Right atrium auricular region (tissue), 2 donors: ENCODE measurements at regions not wholly inside any gene's neighbourhood (a gene's known extent, or its start where the extent isn't known, plus 50 kb on each side); places are given as distances from the start of the nearest gene placed in this dataset.

Experiments used
- DNase-seq: peaks from one replicate; pipeline ENCODE4 v3.0.0-alpha.2; 2019; ENCODE audit warnings: low spot score
- H3K27ac ChIP-seq, 2 donors: fragments of 200-600 bp; sonication (generic); 1 replicate in 1 of 2; 2 replicates in 1 of 2; pipeline ENCODE4 v1.5.1; 2016 to 2019
- H3K27me3 ChIP-seq, 2 donors: fragments of 200-600 bp; sonication (generic); one replicate each; pipeline versions ENCODE4 v1.5.1 to v1.6.0; 2017 to 2019
- H3K36me3 ChIP-seq: fragments of 200-600 bp; sonication (generic); one replicate; pipeline ENCODE4 v1.5.1; 2016
- H3K4me1 ChIP-seq, 2 donors: fragments of 200-600 bp; sonication (generic); one replicate each; pipeline versions ENCODE4 v1.5.1 to v1.6.0; 2017 to 2019
- H3K4me3 ChIP-seq, 2 donors: fragments of 200-600 bp; sonication (generic); 1 replicate in 1 of 2; 2 replicates in 1 of 2; pipeline ENCODE4 v1.5.1; 2017 to 2019; ENCODE audit warnings: mild to moderate bottlenecking in 1 of 2, moderate library complexity in 1 of 2
- H3K9me3 ChIP-seq, 2 donors: fragments of 200-600 bp; sonication (generic); one replicate each; pipeline ENCODE4 v1.5.1; 2019
- TF ChIP-seq, protein P1 (sequence below), 2 donors: fragments of 200-600 bp; sonication (generic); IDR thresholded peaks; one replicate each; pipeline ENCODE4 v1.5.1; 2019; ENCODE audit warnings: antibody characterized with exemption in 2 of 2

DNA sequence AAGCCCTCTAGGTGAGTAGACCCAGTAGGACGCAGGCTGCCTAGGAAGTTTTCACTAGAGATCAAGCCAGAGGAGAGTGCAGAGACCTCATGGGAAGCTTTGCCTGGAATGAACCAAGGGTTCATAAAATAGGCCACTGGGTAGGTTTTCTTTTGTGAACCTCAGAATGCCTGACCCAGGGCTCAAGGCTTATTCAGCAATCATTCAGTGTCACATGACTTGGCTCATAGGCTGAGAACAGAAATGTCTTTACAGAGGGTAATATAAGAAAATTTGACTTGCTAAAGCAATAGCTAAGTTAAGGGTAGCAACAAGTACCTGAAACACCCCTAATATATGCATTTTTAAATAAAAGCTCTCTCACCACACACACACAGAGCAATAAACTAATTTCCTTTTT lies 132.6 kb downstream of the RAB38 start:
- no peaks in the 10 kb centered on the region for H3K36me3 ChIP-seq
- H3K27ac ChIP-seq = no peak overlapping the region
- no peaks in the 10 kb centered on the region for H3K9me3 ChIP-seq
- no peaks in the 10 kb centered on the region for H3K27me3 ChIP-seq
- H3K4me3 ChIP-seq = no peak overlapping the region
- DNase-seq = no peak
- TF ChIP-seq, protein P1, sequence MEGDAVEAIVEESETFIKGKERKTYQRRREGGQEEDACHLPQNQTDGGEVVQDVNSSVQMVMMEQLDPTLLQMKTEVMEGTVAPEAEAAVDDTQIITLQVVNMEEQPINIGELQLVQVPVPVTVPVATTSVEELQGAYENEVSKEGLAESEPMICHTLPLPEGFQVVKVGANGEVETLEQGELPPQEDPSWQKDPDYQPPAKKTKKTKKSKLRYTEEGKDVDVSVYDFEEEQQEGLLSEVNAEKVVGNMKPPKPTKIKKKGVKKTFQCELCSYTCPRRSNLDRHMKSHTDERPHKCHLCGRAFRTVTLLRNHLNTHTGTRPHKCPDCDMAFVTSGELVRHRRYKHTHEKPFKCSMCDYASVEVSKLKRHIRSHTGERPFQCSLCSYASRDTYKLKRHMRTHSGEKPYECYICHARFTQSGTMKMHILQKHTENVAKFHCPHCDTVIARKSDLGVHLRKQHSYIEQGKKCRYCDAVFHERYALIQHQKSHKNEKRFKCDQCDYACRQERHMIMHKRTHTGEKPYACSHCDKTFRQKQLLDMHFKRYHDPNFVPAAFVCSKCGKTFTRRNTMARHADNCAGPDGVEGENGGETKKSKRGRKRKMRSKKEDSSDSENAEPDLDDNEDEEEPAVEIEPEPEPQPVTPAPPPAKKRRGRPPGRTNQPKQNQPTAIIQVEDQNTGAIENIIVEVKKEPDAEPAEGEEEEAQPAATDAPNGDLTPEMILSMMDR (IDR thresholded peaks at IDR 0.05) = no peak
- no peaks in the 10 kb centered on the region for H3K4me1 ChIP-seq

DNA sequence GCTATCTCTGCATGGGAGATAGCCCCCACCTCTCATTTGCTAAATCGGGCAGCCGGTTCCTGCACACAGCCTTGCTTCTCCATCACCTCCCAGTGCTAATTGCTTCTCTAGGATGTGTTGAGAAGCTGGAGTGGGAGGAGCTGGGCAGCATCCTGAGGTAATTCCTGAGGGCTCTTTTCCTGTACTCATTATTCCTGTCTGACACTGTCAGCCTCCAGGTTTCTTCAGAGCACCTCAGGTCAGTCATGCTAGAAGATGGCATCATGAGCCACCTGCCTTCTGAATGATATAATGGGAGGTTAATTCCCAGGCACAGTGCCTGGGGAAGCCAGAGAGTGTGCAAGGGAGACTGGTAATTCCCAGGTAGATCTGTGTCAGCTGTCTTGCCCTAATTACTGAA lies 133.0 kb downstream of the RAB38 start:
- Histone ChIP-seq H3K27ac (no peak overlapping the region), H3K9me3 (no peaks in the 10 kb centered on the region), H3K4me3 (no peak overlapping the region), H3K36me3 (no peaks in the 10 kb centered on the region), H3K4me1 (no peaks in the 10 kb centered on the region), H3K27me3 (no peaks in the 10 kb centered on the region)
- no peak for DNase-seq
- TF ChIP-seq, protein P1 (IDR thresholded peaks at IDR 0.05) = no peak

DNA sequence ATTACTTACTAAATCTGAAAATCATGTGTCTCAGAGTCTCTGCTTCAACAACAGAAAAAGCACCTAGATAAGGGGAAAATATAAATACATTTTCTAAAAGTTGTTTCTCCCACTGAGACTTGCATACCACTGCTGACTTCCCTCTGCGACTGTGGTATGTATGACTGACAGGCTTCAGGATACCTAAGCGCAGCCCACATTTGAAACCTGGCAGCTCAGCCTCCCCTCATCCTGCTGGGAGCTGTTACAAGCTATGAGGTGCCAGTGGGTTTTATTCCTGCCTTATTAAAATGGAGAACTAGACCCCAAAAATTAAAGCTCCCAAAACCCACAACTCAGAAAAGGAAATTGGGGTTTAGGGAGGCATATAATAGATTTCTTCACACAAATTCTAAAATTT lies 133.6 kb downstream of the RAB38 start:
- no peak for DNase-seq
- TF ChIP-seq, protein P1 (IDR thresholded peaks at IDR 0.05) = no peak
- H3K4me1 ChIP-seq = no peaks in the 10 kb centered on the region
- no peak overlapping the region for H3K4me3 ChIP-seq
- H3K27me3 ChIP-seq = no peaks in the 10 kb centered on the region
- no peak overlapping the region for H3K27ac ChIP-seq
- H3K9me3 ChIP-seq = no peaks in the 10 kb centered on the region
- no peaks in the 10 kb centered on the region for H3K36me3 ChIP-seq

DNA sequence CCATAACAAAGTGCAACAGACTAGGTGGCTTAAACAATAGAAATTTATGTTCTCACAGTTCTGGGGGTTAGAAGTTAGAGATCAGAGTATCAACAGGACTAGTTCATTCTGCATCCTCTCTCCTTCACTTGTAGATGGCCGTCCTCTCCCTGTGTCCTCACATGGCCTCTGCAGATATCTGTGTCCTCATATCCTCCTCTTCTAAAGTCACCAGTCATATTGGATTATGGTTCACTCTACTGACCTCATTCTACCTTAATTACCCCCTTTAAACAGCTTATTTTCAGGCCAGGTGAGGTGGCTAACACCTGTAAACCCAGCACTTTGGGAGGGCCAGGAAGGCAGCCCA lies 135.1 kb downstream of the RAB38 start:
- no peaks in the 10 kb centered on the region for H3K4me1 ChIP-seq
- no peak overlapping the region for H3K27ac ChIP-seq
- no peaks in the 10 kb centered on the region for H3K36me3 ChIP-seq
- TF ChIP-seq, protein P1 (IDR thresholded peaks at IDR 0.05) = no peak
- no peak overlapping the region for H3K4me3 ChIP-seq
- DNase-seq = no peak
- H3K27me3 ChIP-seq = no peaks in the 10 kb centered on the region
- no peaks in the 10 kb centered on the region for H3K9me3 ChIP-seq

DNA sequence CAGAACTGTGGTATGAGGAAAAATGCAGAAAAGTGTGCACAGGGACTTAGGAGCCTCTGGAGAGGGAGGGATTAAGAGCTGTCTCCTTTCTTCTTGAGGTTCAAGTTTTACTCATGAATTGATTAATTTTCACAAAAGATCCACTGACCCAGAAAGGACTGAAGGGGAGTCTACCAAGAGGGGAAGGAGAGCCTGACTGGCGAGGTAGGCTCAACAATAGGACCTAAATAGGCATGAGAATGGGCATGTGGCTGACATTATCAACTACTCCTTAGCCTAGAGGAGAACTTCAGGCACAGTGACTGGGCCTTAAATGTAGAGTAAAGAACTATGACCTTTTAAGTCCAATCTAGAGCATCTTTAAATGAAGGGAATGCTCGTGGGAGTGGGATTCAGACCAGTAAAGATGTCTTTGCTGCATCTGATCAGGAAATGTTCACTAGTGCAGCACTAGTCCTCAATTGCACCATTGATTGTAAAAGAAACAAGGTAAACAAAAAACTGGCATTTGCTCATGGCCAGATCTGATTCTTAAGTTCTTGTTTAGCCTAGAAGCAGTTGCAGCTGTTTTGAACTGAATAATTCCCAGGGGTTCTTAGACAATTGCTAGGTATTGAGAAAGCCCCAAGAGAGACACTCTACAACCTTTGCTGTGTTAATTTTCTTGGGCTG lies 135.6 kb downstream of the RAB38 start:
- Histone ChIP-seq H3K9me3 (no peaks in the 10 kb centered on the region), H3K36me3 (no peaks in the 10 kb centered on the region), H3K27ac (no peak overlapping the region), H3K4me1 (no peaks in the 10 kb centered on the region), H3K27me3 (no peaks in the 10 kb centered on the region), H3K4me3 (no peak overlapping the region)
- no peak for DNase-seq
- TF ChIP-seq, protein P1 (IDR thresholded peaks at IDR 0.05) = no peak

DNA sequence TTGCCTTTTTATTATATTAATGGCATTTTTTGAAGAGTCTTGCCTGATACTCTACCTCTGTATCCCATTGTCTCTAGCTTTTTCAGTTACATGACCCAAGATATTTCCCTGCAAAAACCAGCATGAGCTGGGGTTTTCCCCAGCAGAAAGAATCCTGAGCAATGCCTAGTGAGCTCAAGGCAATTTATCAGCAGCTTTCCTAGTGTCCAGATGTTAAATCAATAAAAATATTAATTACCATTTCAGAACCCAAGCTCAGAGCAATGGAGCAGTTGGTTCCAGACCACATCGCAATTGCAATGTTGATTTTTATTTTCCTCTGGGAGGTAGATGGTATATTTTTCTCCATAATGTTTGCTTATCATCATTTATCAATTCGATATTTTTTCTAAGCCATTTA lies 137.2 kb downstream of the RAB38 start:
- no peaks in the 10 kb centered on the region for H3K9me3 ChIP-seq
- H3K4me1 ChIP-seq = no peaks in the 10 kb centered on the region
- H3K4me3 ChIP-seq = no peak overlapping the region
- no peaks in the 10 kb centered on the region for H3K36me3 ChIP-seq
- DNase-seq = no peak
- TF ChIP-seq, protein P1 (IDR thresholded peaks at IDR 0.05) = no peak
- H3K27ac ChIP-seq = no peak overlapping the region
- H3K27me3 ChIP-seq = no peaks in the 10 kb centered on the region
